GM18505 (cell line): ENCODE measurements at regions not wholly inside any gene's neighbourhood (a gene's known extent, or its start where the extent isn't known, plus 50 kb on each side); places are given as distances from the start of the nearest gene placed in this dataset.
"Not testable (repeated sequence)": the region's sequence is repeated elsewhere in the genome, so short reads cannot be mapped to it uniquely, and the experiment has no call there.

Experiments
- ATAC-seq: cut with Tn5 transposase; IDR thresholded peaks from one replicate; pipeline ENCODE4 v1.9.1; 2021; ENCODE audit not compliant: unreplicated experiment
- POLR2A ChIP-seq: IDR thresholded peaks from 4 replicates; pipeline ENCODE4 v1.6.1; 2011; ENCODE audit warnings: borderline replicate concordance; ENCODE audit not compliant: insufficient read depth, insufficient read length; ENCODE audit errors: extremely low read depth

DNA sequence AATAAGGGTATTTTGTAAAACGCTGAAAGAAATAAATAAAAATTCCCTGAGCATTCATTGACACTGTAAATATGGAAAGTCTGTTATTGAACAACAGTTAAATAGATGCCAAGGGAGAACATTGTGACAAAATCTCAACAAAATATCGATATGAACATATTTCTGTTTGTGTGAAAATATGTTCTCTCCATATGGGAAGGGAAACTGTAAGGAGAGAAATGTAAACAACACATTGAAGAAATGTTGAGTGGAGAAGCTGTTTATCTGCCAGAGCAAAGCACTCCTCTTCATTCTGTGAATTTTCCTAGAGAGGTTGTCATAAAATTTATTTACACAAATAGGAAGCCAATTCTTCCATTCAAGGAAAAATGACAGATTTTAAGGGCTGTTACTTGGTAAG is 57.1 kb upstream of the EOMES start:
- no peak for TF ChIP-seq POLR2A
- ATAC-seq: no peak

DNA sequence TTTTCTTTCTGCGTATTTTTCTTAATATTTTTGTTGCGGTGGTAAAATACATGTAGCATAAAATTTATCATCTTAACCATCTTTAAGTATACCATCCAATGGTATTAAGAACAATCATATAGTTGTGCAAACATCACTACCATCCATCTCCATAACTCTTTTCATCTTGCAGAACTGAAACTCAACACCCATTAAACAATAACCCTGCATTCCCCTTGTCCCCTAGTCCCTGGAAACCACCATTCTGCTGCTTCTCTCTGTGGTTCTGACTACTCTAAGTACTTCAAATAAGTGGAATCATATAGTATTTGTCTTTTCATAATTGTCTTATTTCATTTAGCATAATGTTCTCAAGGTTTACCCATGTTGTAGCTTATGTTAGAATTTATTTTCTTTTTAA is 67.3 kb upstream of the EOMES start:
- no peak for TF ChIP-seq POLR2A

DNA sequence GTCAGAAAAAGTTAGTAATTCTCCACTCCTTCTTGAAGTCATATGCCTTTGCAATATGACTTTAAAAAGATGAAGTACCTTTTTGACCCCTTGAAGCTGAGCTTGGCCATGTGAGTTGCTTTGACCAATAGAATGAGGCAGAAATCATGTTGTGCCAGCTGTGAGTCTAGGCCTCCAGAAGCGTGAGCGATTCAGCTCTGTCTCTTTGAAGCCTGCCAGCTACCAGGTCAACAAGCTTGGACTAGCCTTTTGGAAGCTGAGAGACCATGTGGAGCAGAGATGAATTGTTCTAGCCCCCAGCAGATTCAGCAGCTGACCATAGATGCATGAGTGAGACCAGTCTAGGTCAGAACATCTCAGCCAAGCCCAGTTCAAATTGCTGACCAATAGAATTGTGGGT is 69.8 kb upstream of the EOMES start:
- no peak for ATAC-seq
- no peak for TF ChIP-seq POLR2A

More for the DNA sequence above, 67.3 kb upstream of the EOMES start:
- ATAC-seq: no peak

DNA sequence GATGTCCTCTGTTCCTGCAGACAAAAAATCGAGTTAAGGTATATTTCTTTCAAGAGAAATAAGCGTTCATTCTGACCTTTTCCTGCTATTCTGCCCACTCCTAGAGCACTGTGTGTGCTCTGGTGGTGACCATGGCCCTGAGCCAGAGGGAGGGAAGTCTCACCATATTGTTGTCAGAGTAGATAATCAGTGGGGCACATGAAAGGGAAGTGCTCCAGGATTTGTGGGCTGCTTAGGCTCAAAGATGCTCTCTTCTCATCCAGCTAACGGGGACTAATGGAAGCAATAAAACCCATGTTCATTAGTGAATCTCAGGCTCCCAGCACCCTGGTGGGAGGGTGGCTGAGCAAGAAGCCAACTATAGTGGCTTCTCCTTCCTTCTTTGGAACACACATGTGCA is 70.7 kb upstream of the EOMES start:
- no peak for TF ChIP-seq POLR2A
- no peak for ATAC-seq

DNA sequence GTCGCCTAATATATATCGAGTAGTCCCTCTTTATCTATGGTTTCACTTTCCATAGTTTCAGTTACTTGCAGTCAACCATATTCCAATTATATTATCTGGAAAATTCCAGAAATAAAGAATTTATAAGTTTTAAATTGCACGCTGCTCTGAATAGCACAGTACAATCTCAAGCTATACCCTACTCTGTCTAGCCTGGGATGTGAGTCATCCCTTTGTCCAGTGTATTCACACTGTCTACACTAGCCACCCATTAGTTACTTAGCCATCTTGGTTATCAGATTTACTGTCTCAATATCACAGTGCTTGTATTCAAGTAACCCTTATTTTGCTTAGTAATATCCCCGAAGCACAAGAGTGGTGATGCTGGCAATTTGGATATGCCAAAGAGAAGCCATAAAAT is 72.1 kb upstream of the EOMES start:
- no peak for TF ChIP-seq POLR2A
- no peak for ATAC-seq

DNA sequence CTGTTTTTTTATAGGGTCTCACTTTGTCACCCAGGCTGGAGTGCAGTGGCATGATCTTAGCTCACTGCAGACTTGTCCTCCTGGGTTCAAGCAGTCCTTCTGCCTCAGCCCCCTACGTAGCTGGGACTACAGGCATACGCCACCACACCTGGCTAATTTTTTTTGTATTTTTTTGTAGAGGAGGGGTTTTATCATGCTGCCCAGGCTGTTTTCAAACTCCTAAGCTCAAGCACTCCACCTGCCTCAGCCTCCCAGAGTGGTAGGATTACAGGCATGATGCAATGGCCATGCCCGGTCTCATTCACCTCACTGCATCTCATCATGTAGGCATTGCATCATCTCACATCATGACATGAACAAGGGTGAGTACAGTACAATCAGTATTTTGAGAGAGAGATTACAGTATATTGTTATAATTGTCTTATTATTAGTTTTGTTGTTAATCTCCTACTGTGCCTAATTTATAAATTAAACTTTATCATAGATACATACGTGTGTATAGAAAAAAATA is 74.3 kb upstream of the EOMES start:
- no peak for ATAC-seq
- TF ChIP-seq POLR2A: no peak

DNA sequence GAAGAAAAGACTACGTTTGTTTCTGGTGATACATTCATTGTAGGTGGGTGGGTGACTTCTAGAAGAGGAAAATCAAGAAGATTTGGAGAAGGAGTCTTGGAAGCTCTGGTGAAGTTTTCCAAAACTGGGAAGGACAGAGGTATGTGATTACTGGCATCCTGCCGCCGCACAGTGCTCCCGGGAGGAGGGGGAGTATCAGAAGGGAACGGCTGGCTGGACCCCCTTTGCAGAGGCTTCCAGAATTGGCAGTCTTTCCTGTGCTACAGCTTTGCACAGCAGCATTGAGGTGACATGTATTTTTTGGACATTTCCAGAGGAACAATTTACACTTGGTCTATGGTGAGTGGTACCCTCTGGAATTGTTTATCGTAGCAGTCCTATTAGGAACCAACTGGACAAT is 75.7 kb upstream of the EOMES start:
- ATAC-seq: no peak
- no peak for TF ChIP-seq POLR2A

DNA sequence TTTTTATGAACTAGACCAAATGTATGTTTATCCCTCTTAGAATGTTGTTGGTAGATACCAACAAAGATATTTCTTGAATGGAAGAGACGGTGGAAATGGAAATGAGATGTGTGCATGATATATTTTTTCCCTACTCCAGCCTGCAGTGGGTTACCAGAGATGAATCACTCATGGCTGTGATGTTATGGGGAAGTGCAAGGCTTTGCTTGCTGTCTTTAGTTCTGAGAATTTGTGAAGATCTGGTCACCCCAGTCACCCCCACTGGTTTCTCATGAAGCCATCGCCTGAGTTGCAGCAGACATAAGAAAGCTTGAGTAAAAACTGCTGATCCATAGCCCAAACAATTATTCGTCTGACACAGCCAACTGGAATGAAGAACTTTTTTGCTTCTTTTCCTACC is 78.1 kb upstream of the EOMES start:
- ATAC-seq: no peak
- no peak for TF ChIP-seq POLR2A

DNA sequence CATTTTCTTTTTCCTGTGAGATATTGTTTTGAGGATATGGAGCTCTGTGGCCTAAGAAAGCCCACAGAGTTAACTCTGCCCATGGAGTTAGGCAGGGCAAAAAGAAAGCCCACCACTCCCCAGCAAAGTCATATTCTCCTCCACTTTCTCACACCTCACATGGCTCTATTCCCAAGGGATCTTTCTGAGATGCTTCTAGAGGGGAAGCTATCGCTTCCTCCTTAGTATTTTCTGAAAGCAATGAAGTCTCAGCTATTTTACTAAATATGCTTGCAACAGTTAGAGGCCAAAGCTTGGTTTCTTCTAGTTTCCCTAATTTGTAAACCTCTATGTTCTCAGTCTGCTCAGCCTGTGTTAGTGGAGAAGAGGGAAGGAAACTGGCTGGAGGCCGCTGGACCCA is 80.3 kb upstream of the EOMES start:
- TF ChIP-seq POLR2A: no peak
- ATAC-seq: no peak

DNA sequence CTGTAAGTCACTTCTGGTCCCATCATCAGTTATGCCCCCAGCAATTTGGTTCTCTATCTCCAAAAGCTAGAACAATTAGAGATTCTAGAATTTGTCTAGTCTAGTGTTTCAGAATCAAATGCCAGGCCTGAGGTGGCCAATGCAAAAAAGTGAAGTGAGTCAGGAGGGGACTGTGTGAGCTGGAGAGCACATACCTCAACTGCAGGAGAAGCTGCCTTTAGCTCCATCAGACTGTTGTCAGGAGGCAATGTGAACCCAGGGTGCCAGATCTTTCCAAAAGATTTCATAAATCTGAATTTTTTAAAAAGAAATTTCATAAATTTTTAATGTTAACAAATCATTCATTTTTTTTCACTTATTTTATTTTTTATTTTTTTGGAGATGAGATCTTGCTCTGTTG is 80.7 kb upstream of the EOMES start:
- ATAC-seq: no peak
- no peak for TF ChIP-seq POLR2A

DNA sequence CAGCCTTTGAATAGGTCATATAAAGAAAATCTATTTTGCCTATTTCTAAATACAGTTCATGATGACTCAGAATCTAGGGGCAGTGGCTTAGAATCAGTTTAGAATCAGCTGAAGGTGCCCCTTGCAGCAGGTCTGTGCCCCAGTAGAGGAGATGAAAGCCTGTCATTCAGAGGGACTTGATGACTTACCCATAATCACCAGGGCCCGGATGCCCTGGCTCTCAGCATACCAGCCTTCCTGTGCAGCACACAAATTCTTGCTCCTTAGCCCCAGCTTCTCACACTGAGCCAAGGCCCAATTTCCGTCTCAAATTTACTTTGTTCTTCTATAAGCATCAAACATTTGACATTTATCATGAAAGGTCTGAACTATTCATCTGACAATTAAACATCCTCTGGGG is 83.2 kb upstream of the EOMES start:
- ATAC-seq: no peak
- TF ChIP-seq POLR2A: no peak

DNA sequence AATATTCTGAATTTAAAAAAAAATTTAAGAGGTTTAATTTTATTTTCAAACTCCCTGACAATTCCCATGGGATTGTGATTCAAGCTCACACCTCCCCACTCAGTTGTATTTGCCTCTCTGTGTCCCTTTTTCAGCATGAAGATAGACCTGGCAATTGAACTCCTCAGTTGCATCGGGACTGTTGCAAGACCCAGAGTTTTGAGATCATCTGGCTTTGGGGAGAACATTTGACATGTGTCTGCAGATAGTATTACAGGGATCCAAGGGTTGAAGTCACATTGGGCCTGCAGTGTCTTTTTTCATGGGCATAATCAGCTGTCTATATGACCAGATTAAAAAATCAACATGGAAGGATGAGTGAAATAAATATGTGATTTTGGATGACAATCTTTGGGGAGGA is 91.1 kb upstream of the EOMES start:
- no peak for TF ChIP-seq POLR2A

DNA sequence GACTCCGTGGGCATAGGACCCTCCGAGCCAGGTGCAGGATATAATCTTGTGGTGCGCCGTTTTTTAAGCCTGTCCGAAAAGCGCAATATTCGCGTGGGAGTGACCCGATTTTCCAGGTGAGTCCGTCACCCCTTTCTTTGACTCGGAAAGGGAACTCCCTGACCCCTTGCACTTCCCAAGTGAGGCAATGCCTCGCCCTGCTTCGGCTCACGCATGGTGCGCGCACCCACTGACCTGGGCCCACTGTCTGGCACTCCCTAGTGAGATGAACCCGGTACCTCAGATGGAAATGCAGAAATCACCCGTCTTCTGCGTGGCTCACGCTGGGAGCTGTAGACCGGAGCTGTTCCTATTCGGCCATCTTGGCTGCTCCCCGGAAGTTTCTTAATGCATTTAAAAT is 99.5 kb upstream of the EOMES start:
- ATAC-seq: not testable (repeated sequence)

More for the DNA sequence above, 91.1 kb upstream of the EOMES start:
- ATAC-seq: no peak

DNA sequence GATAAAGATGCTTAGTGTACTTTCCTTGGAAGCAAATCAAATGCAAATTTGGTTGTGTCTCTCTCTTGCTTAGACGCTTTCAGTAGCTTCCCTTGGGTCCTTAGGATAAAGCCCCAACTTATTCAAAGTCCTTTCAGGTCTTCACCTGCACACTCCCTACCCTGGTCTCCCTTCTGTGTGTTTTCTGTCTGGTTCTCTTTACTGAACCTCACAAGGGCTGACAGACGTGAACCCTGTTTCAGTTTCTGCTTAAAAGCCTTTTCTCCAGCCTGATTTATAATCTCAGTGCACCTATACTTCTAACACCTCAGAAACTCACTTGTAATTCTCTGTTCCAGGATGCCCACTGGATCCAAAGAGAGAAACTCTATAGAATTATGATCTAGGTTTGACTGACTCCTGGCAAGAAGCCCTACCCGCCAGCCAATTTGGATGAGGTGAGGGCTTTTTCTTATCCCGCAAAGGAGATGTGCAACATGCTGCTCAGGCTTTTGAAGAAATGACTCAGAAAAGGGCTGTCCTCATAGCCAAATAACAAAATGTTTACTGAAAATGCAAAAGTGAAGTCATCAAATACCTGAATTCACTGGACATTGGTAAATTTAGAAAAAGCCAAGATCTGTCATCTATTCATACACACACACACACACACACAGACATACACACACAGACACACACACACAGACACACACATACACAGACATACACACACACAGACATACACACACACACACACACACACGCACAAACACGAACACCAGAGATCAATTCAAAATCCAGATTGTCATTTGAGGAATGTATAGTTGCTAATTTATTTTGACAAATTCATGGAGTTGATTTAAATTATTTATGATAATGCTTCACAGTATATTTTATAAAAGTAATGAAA is 102.4 kb upstream of the EOMES start:
- TF ChIP-seq POLR2A: no peak
- no peak for ATAC-seq
